ENCODE measurements at regions not wholly inside any gene's neighbourhood (a gene's known extent, or its start where the extent isn't known, plus 50 kb on each side); places are given as distances from the start of the nearest gene placed in this dataset.
"Not testable (repeated sequence)": the region's sequence is repeated elsewhere in the genome, so short reads cannot be mapped to it uniquely, and the experiment has no call there.

GRCh38 chrX:113990669-113991068, 593.2 kb upstream of the HTR2C start:
- not testable (repeated sequence) for TF ChIP-seq EZH2 (IDR thresholded peaks at IDR 0.05; ENCODE audit: borderline replicate concordance, low read length); CTCF (IDR thresholded peaks at IDR 0.05; ENCODE audit: low read length)

Data from OCI-LY1 (cell line).